HS-5 (cell line): ENCODE measurements at regions not wholly inside any gene's neighbourhood (a gene's known extent, or its start where the extent isn't known, plus 50 kb on each side); places are given as distances from the start of the nearest gene placed in this dataset.

Experiments
- DNase-seq: peaks from one replicate; pipeline ENCODE4 v3.0.0-alpha.2; 2012; ENCODE audit warnings: low read depth

GRCh38 chr11:70675697-70676374, 277.5 kb downstream of the CTTN start:
- DNase-seq, result no peak

GRCh38 chr11:70677232-70677916, 279.0 kb downstream of the CTTN start:
- no peak for DNase-seq

DNA sequence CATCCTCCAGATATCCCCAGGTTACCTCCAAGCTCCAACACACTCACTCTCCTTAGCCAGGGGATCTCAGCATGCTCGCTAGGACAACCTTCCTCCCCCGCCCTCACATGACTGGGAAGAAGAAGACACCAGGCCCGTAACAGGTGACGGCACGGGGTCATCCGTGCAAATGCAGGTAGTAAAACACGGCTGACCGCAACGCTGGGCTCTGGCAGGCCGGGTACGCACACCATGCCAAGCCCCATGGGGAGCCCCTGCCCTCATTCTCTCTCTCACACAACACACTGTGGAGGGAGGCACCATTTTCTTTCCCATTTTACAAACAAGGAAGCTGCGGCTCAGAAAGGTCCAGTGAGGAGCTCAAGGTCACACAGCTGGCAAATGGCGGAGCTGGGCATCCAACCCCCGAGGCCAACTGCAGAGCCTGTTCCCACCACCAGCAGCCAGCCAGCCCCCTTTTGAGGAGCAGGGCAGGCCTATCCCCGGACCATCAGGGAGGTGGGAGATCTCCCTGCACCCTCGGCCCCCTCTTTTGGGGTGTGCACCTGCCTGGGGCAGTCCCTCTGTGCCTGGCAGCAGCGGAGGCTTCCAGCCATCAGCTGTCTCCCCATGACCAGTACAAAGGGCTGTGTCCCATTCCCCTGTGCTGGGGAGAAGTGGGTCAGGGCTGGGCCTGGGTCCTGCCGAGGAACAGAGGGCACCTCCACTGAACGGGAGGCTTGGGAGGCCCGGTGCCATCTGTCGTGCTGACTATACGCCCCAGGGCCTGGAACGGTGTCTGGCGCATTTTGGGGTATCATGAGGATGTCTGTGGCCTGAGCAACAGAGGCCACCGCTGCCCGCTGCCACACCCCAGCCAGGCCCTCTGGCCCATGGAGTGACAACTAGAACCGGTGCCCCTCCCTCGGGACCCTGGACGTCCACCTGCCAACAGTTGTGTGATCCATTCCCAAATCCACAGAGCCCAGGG, 280.9 kb downstream of the CTTN start:
- DNase-seq, result no peak

GRCh38 chr11:70680781-70681281, 282.5 kb downstream of the CTTN start:
- DNase-seq, result no peak

DNA sequence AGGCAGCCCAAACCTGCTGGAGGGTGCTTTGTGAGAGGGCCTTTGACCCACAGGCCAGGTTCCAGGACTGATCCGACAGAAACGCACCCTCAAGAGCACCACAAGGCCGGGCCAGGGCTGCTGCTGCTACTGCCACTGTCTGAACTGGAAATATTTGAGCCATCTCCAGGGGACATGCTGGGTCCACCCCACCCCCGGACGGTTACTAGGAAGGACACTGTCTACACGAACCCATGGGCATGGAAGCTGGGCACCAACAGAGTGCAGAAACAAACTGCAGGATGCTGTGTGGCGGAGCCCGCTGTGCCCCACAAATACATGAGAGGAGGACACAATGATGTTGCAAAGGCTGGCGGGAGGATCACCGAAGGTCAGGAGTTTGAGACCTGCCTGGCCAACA, 283.7 kb downstream of the CTTN start:
- DNase-seq, result no peak

GRCh38 chr11:70682760-70683159, 284.4 kb downstream of the CTTN start:
- DNase-seq, result no peak

DNA sequence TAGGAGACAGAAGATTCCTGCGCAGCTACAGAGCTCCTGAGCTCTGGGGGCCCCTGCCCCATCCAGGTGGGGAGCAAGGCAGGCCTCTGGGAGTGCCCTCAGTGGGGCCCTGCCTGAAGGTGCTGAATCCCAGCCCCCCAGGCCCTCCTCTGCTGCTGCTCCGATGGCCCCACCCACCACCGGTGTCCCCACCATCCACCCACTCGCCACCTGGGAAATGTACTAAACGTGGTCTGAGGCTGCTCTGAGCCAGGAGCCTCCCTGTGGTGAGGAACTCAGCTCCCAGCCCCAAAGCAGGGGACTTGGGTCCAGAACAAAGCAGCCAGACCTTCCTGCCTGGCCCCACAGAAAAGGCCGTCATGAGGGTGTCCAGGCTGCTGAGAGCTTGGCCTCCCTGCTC, 289.4 kb downstream of the CTTN start:
- no peak for DNase-seq

DNA sequence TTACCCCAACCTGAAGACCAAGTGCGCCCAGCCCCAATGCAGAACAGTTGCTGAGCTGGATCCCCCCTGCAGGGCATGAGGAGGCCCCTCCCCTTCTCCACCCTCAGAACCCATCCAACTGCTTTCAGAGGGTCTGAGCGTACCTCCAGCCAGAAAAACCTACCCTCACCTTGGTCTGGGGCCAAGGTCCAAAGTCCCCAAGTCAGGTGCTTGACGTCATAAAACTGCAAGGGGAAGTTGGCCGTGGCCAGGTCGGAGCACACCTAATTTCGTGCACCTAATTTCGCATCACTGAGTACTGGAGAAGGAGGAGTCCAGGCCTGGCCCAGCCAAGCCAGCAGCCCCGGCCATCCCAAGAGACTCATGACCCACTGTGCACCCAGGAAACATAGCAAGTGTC, 289.8 kb downstream of the CTTN start:
- no peak for DNase-seq

DNA sequence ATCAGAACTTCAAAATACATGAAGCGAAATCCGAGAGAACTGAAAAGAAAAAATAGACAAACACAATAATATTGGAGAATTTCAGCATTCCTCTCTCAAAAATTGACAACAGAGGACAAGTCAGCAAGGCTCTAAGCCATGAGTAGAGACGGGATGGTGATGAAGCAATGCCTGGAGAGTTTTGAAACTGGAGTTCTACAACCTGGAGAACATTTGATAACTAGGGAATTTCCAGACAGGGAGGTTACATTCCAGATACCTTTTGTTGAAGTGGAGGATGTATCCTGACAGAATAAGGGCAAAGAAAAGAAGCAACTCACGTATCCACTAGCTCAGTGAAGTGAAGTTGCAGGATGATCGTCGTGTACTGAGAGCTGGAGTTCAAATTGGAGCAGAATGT, 291.4 kb downstream of the CTTN start:
- DNase-seq, result no peak

DNA sequence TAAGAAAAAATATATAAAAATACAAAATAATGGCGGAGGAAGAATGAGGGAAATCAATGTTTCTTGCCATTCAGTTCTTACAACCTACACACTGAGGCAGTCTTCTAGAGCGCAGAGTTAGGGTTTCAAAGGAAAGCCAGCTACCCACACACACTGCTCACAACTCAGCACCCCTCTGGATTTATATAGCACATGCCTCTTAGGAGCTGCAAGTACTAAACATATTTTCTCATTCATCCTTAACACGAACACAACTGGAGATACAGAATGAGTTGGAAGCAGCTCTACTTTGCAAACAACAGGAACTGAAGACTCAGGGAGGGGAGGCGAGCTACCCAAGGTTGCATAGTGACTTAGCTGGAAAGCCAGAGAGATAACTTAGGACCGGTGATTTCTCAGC, 293.8 kb downstream of the CTTN start:
- no peak for DNase-seq

DNA sequence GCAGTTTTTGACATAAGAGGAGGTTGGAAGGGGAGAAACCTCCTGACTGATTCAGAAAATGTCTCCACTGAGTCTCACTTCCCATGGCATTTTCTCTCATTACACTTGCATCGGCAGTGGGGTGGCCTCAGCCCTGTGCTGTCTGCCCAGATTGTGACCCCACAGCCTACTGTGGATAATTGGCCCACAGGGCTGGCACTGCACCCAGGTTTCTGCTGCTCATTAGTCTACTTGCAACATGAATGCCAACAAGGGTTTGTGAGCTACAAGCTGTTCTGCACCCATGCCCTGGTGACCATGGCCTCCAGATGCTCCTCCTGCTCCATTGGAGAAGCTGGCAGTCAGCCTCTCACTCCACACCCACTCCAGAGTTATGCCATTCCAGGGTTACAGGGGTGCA, 296.0 kb downstream of the CTTN start:
- DNase-seq, result no peak

- DNase-seq, result no peak
Observed at GRCh38 chr11:70695086-70695960, 297.0 kb downstream of the CTTN start.

DNA sequence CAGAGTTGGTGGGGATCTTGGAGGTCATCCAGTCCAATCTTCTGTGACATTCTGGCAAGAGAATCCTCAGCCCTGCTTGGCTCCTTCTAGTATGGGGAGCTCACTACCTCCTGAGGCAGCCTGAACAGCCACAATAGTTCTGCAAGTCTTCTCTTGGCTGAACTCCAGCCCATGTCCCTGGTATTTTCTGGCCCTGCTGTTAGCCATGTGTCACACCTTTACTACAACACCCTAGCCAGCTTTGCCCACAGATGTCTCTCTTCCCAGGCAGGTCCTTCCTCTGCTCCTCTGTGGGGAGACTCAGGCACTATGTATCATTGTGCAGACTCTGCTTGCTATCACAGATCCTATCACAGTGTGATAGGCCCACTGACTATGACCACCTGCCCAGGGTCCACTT, 297.7 kb downstream of the CTTN start:
- no peak for DNase-seq

- DNase-seq, result no peak
Observed at GRCh38 chr11:70696564-70696963, 298.2 kb downstream of the CTTN start.

- no peak for DNase-seq
Observed at GRCh38 chr11:70697701-70698100, 299.4 kb downstream of the CTTN start.

- DNase-seq, result no peak
Observed at GRCh38 chr11:70698871-70699270, 300.5 kb downstream of the CTTN start.

- DNase-seq, result no peak
Observed at GRCh38 chr11:70699294-70700221, 301.2 kb downstream of the CTTN start.

DNA sequence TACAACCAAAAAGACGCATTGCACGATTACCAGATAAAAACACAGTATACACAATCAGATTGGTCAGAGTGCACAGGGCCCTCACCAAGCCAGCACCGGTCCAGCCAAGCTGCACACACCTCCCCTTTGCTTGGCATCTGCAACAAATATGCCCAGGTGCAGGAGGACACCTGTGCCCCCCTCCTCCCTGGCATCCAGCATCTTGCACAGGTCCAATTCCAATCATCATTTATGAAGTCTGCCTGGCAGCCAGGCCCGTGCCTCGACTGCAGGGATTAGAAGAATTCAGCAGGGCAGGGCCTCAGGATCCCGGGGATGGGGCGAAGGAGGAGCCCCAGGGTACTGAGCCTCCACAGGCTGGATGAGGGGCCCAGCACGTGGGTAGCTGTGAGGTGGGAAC, 302.1 kb downstream of the CTTN start:
- no peak for DNase-seq

- no peak for DNase-seq
Observed at GRCh38 chr11:70700871-70701270, 302.5 kb downstream of the CTTN start.

DNA sequence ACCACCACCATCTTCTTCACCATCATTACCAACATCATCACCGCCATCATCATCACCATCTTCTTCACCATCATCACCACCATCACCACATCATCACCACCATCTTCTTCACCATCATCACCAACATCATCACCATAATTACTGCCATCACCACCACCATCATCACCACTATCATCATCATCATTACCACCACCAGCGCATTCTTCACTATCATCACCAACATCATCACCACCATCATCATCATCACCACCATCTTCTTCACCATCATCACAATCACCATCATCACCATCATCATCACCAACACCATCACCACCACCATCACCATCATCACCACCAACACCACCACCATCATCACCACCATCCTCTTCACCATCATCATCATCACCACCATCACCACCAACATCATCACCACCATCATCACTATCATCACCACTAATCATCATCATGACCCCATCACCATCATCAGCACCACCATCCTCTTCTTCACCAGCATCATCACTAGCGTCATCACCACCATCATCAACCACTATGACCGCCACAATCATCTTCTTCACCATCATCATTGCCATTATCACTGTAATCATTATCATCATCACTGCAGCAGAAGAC, 303.8 kb downstream of the CTTN start:
- no peak for DNase-seq
